ENCODE measurements at regions not wholly inside any gene's neighbourhood (a gene's known extent, or its start where the extent isn't known, plus 50 kb on each side); places are given as distances from the start of the nearest gene placed in this dataset.

DNA sequence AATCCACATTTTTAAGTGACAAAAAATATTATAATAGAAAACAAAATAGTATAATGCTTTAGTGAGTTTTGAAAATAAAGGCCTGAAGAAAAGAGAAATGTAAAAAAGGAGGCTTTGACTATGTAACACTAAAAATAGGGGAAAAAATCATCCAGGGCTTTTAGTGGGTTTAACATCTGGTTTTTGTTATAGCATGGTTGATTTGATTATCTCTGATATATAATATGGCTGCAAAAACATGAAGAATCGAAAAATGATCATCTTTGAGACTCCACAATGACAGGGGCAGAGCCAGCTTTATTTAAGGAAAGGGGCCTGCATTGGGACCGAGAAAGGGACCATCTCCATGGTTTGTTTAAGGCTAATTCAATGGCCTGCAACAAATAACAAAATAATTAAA lies 393.8 kb downstream of the PLK2 start:
- TF ChIP-seq, protein P1, sequence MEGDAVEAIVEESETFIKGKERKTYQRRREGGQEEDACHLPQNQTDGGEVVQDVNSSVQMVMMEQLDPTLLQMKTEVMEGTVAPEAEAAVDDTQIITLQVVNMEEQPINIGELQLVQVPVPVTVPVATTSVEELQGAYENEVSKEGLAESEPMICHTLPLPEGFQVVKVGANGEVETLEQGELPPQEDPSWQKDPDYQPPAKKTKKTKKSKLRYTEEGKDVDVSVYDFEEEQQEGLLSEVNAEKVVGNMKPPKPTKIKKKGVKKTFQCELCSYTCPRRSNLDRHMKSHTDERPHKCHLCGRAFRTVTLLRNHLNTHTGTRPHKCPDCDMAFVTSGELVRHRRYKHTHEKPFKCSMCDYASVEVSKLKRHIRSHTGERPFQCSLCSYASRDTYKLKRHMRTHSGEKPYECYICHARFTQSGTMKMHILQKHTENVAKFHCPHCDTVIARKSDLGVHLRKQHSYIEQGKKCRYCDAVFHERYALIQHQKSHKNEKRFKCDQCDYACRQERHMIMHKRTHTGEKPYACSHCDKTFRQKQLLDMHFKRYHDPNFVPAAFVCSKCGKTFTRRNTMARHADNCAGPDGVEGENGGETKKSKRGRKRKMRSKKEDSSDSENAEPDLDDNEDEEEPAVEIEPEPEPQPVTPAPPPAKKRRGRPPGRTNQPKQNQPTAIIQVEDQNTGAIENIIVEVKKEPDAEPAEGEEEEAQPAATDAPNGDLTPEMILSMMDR (IDR thresholded peaks at IDR 0.05) = no peak
- TF ChIP-seq POLR2A (IDR thresholded peaks at IDR 0.05) (no peak), POLR2AphosphoS5 (IDR thresholded peaks at IDR 0.05) (no peak)

Measured in breast epithelium (tissue), 3 donors.